ENCODE measurements at regions not wholly inside any gene's neighbourhood (a gene's known extent, or its start where the extent isn't known, plus 50 kb on each side); places are given as distances from the start of the nearest gene placed in this dataset.

- Histone ChIP-seq H3K9me2 (replicated peaks; ENCODE audit: insufficient read depth, low read length) (no peaks in the 10 kb centered on the region), H2AFZ (ENCODE audit: low read depth, low read length, severe bottlenecking) (no peak overlapping the region)
Measured at GRCh38 chr18:22630980-22631379, 213.3 kb upstream of the CTAGE1 start.

GRCh38 chr18:22632191-22632590 lies 214.5 kb upstream of the CTAGE1 start:
- TF ChIP-seq EZH2phosphoT487 (conservative IDR thresholded peaks at IDR 0.05; ENCODE audit: low read length): no peak
- no peak for TF ChIP-seq CTCF (IDR thresholded peaks at IDR 0.05; ENCODE audit: insufficient read depth, low read length, poor library complexity, severe bottlenecking)
- H3K36me3 ChIP-seq (ENCODE audit: low read length): no peaks in the 10 kb centered on the region

More at GRCh38 chr18:22630980-22631379, 213.3 kb upstream of the CTAGE1 start:
- Histone ChIP-seq H3K36me3 (ENCODE audit: low read length) (no peaks in the 10 kb centered on the region), H3K27ac (ENCODE audit: low read depth, low read length) (no peak overlapping the region), H3K4me3 (ENCODE audit: insufficient read depth, low read length, poor library complexity, severe bottlenecking) (no peak overlapping the region), H3K9ac (ENCODE audit: low read length) (no peak overlapping the region), H3K79me2 (ENCODE audit: insufficient read depth, low read length) (no peaks in the 10 kb centered on the region), H3K4me2 (ENCODE audit: low read depth, low read length, poor library complexity, severe bottlenecking) (no peak overlapping the region), H3K27me3 (ENCODE audit: low read length) (no peaks in the 10 kb centered on the region), H4K20me1 (ENCODE audit: low read depth, low read length) (no peaks in the 10 kb centered on the region; the same call in 1 of the 2 replicates), H3K9me3 (ENCODE audit: insufficient read depth, low read length) (no peaks in the 10 kb centered on the region), H3F3A (ENCODE audit: insufficient read depth) (no peaks in the 10 kb centered on the region)
- TF ChIP-seq EZH2phosphoT487 (conservative IDR thresholded peaks at IDR 0.05; ENCODE audit: low read length) (no peak), CTCF (IDR thresholded peaks at IDR 0.05; ENCODE audit: insufficient read depth, low read length, poor library complexity, severe bottlenecking) (no peak)

GRCh38 chr18:22634464-22634863 lies 216.7 kb upstream of the CTAGE1 start:
- no peaks in the 10 kb centered on the region; the same call in 1 of the 2 replicates for H4K20me1 ChIP-seq (ENCODE audit: low read depth, low read length)
- H3K4me2 ChIP-seq (ENCODE audit: low read depth, low read length, poor library complexity, severe bottlenecking): no peak overlapping the region
- H3K79me2 ChIP-seq (ENCODE audit: insufficient read depth, low read length): no peaks in the 10 kb centered on the region

More at GRCh38 chr18:22632191-22632590, 214.5 kb upstream of the CTAGE1 start:
- Histone ChIP-seq H3K9me3 (ENCODE audit: insufficient read depth, low read length) (no peaks in the 10 kb centered on the region), H3K4me3 (ENCODE audit: insufficient read depth, low read length, poor library complexity, severe bottlenecking) (no peak overlapping the region), H3K9me2 (replicated peaks; ENCODE audit: insufficient read depth, low read length) (no peaks in the 10 kb centered on the region), H3K27me3 (ENCODE audit: low read length) (no peaks in the 10 kb centered on the region), H3F3A (ENCODE audit: insufficient read depth) (no peaks in the 10 kb centered on the region), H3K27ac (ENCODE audit: low read depth, low read length) (no peak overlapping the region), H3K9ac (ENCODE audit: low read length) (no peak overlapping the region), H2AFZ (ENCODE audit: low read depth, low read length, severe bottlenecking) (no peak overlapping the region), H3K4me2 (ENCODE audit: low read depth, low read length, poor library complexity, severe bottlenecking) (no peak overlapping the region), H4K20me1 (ENCODE audit: low read depth, low read length) (no peaks in the 10 kb centered on the region; the same call in 1 of the 2 replicates), H3K79me2 (ENCODE audit: insufficient read depth, low read length) (no peaks in the 10 kb centered on the region)

More at GRCh38 chr18:22634464-22634863, 216.7 kb upstream of the CTAGE1 start:
- Histone ChIP-seq H3K27ac (ENCODE audit: low read depth, low read length) (no peak overlapping the region), H3K4me3 (ENCODE audit: insufficient read depth, low read length, poor library complexity, severe bottlenecking) (no peak overlapping the region), H3K9ac (ENCODE audit: low read length) (no peak overlapping the region), H2AFZ (ENCODE audit: low read depth, low read length, severe bottlenecking) (no peak overlapping the region), H3K9me2 (replicated peaks; ENCODE audit: insufficient read depth, low read length) (no peaks in the 10 kb centered on the region), H3K9me3 (ENCODE audit: insufficient read depth, low read length) (no peaks in the 10 kb centered on the region), H3K27me3 (ENCODE audit: low read length) (no peaks in the 10 kb centered on the region), H3K36me3 (ENCODE audit: low read length) (no peaks in the 10 kb centered on the region), H3F3A (ENCODE audit: insufficient read depth) (no peaks in the 10 kb centered on the region)
- TF ChIP-seq CTCF (IDR thresholded peaks at IDR 0.05; ENCODE audit: insufficient read depth, low read length, poor library complexity, severe bottlenecking): no peak
- TF ChIP-seq EZH2phosphoT487 (conservative IDR thresholded peaks at IDR 0.05; ENCODE audit: low read length): no peak
